Gastroesophageal sphincter (tissue), 3 donors: ENCODE measurements at regions not wholly inside any gene's neighbourhood (a gene's known extent, or its start where the extent isn't known, plus 50 kb on each side); places are given as distances from the start of the nearest gene placed in this dataset.

Experiments
- CTCF ChIP-seq, 4 experiments: fragments of 200-600 bp in 2 of 4; fragments of 450-650 bp in 2 of 4; sonication (generic) in 1 of 4; IDR thresholded peaks; one replicate each; pipeline ENCODE4 v1.5.1; 2017 to 2019; ENCODE audit warnings: antibody characterized with exemption in 4 of 4, mild to moderate bottlenecking in 2 of 4, moderate library complexity in 2 of 4
- POLR2A ChIP-seq, 2 donors: fragments of 450-650 bp; IDR thresholded peaks; one replicate each; pipeline ENCODE4 v1.6.1; 2017; ENCODE audit warnings: antibody characterized with exemption in 2 of 2, mild to moderate bottlenecking in 2 of 2, moderate library complexity in 1 of 2

GRCh38 chr1:213669512-213669911 lies 318.3 kb upstream of the PROX1 start:
- TF ChIP-seq CTCF (IDR thresholded peaks at IDR 0.05) (no peak), POLR2A (IDR thresholded peaks at IDR 0.05) (no peak)
